ENCODE measurements at regions not wholly inside any gene's neighbourhood (a gene's known extent, or its start where the extent isn't known, plus 50 kb on each side); places are given as distances from the start of the nearest gene placed in this dataset.

DNA sequence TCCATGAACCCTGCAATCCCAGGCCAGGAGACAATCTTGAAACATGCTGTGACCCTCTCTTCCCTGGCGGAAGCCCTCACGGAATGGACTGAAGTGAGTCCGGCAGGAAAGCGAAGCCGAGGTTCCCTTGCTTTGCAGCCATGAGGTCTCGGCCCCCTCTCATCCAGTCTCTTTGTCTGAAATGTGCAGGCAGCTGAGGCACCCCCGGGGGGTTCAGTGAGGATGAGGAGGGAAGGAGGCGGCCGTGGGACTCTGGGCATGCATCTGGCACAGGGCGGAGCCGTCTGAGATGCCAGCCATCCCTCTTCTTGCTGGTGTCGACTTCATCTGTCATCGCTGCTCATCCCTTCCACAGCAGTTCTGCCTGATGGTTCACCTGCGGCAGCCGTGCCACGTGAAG is 1485.7 kb downstream of the BRD1 start:
- TF ChIP-seq, protein P1, sequence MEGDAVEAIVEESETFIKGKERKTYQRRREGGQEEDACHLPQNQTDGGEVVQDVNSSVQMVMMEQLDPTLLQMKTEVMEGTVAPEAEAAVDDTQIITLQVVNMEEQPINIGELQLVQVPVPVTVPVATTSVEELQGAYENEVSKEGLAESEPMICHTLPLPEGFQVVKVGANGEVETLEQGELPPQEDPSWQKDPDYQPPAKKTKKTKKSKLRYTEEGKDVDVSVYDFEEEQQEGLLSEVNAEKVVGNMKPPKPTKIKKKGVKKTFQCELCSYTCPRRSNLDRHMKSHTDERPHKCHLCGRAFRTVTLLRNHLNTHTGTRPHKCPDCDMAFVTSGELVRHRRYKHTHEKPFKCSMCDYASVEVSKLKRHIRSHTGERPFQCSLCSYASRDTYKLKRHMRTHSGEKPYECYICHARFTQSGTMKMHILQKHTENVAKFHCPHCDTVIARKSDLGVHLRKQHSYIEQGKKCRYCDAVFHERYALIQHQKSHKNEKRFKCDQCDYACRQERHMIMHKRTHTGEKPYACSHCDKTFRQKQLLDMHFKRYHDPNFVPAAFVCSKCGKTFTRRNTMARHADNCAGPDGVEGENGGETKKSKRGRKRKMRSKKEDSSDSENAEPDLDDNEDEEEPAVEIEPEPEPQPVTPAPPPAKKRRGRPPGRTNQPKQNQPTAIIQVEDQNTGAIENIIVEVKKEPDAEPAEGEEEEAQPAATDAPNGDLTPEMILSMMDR (IDR thresholded peaks at IDR 0.05), result no peak
- TF ChIP-seq POLR2A (IDR thresholded peaks at IDR 0.05), result no peak

All from esophagus squamous epithelium (tissue), 4 donors.